COLO829 (cell line): ENCODE measurements at regions not wholly inside any gene's neighbourhood (a gene's known extent, or its start where the extent isn't known, plus 50 kb on each side); places are given as distances from the start of the nearest gene placed in this dataset.
A peak's percentile ranks its signal among the peaks of the same experiment; 100 is the strongest.
"Not testable (repeated sequence)": the region's sequence is repeated elsewhere in the genome, so short reads cannot be mapped to it uniquely, and the experiment has no call there.

ENCODE experiments used
- DNase-seq: peaks from one replicate; pipeline ENCODE4 v3.0.0; 2012; ENCODE audit warnings: low spot score

DNA sequence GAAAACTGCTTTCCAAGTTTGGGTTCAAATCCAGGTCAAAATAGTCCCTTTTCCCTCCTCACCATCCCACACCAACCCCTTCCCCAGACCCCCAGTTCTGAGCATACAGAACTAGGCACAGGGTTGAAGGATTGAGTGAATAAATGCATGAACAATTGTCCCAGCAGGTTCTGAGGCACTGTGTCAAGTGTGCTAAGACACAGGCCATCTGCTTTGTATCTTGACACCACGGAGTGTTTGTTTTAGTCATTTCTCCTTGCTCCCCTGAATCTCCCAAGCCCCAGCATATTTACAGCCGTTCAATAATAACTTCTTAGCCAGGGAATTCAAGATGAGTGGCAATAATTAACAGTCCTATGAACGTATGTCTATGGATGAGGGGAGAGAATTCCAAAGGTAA lies 102.8 kb upstream of the JARID2 start:
- no peak for DNase-seq

DNA sequence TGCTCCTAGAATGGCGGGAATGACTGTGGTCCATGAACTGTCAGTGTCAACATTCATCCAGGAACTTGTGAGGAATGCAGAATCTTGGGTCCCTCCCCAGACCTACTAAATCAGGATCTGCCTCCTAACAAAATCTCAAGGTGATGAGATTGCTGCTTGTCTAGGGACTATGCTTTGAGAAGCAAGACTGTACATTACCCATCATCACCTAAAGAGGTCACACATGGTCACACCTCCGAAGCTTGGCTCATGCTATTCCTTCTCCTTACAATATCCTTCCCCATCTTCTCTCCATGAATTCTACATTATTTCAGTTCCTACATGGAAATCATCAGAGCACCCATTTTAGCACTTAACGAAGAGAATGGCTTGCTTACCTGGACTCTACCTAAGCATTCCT lies 102.3 kb upstream of the JARID2 start:
- no peak for DNase-seq

DNA sequence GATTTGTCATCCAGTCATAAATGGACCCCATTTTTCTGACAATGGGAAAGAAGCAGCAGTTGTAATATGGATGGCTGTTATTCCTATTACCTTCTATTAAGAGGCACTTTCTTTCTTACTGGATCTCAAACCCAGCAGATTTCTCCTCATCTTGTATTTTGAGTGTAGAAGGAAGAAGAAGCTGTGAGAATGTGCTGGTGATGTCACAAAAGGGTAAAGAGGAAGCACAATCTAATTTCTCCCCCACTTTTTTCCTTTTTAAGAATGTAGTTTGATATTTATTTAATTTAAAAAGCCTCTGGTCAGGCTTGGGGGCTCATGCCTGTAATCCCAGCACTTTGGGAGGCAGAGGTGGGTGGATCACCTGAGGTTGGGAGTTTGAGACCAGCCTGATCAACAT lies 100.0 kb upstream of the JARID2 start:
- DNase-seq, result no peak

DNA sequence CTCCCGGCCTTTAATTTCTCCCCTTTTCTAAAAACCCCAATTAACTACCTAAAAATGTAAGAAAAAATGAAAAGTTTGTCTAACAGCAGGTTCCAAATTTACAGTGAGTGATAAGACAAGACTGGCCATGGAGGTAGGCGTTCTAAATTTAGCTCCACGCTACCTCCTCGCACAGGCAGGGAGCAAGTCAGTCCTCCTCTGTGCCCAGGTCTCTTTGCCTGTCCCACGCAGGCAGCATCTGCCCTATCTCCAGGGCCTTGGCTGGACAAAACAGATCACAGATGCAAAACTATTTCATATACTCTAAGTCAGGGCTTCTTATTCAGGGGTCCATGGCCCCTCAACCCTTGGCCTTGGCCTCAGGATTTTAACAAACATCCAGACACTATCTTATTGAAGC lies 98.0 kb upstream of the JARID2 start:
- no peak for DNase-seq

DNA sequence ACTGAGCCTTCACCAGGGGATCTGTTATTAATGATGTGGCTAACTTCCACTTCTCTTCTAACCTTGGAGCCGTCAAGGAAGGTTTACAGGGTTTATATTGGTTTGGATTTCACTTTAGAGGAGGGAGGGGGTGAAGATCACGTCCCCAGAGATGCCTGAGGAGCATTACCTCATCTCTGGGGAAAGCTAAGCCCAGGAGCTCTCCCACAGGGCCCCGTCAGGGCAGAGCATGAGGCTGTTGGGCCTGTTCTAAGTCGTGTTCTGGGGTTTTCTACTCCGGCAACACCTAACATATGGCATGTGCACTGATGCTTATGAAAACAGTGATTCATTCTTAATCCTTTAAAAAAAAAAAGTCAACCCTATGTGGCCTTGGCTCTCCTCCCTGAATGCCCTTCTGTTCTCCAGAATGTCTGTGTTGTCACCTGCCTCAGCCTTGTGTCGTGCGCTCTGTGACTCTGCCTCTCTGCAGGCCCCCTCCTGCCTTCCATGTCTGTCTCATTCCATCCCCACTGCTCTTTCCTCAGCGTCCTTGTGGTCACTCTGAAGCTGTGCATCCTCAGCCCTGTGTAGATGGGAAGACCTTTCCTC lies 97.4 kb upstream of the JARID2 start:
- DNase-seq, result peak; percentile 28

DNA sequence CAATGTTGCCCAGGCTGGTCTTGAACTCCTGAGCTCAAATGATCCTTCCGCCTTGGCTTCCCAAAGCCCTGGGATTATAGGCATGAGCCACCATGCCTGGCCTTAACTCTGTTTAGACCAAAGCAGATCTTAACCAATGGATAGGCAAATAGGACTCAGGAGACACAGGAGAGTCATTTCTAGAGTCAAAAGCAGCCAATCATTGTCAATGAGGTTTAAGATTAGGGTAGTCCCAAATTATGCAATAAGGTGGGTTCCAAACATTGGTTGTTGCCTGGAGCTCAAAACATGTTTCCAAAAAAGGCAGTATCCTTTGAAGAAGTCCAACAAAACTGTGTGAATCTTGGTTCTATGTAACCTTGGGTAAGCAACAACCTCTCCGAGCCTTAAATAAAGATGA lies 95.7 kb upstream of the JARID2 start:
- DNase-seq, result no peak

DNA sequence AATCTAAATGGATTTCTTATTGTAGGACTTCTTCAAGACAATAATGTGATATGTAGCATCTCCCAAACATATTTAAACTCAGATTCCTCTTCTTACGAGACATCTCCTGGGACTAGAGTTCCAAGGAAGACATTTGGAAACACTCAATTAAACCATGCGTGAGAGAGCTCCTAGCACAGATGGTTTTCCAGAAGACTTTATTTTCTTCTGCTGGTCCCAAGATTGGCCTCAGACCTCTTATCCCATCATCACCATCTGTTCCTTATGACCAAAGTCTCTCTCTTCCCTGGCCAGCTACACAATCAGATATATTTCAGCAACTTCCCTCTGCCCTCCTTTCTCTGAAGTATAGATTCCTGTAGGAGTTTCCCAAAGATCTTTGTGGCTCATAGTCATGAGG lies 93.2 kb upstream of the JARID2 start:
- no peak for DNase-seq

DNA sequence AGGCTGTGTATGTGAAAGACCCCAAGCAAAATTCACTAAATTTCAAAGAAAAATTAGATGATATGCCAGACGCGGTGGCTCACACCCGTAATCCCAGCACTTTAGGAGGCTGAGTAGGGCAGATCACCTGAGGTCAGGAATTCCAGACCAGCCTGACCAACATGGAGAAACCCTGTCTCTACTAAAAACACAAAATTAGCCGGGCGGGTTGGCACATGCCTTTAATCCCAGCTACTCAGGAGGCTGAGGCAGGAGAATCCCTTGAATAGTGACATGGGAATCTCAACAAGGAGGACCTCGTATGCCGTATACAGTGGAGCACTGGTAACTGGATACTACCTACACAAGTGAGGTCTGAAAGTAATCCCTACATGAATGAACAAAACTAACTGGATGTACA lies 92.7 kb upstream of the JARID2 start:
- no peak for DNase-seq

DNA sequence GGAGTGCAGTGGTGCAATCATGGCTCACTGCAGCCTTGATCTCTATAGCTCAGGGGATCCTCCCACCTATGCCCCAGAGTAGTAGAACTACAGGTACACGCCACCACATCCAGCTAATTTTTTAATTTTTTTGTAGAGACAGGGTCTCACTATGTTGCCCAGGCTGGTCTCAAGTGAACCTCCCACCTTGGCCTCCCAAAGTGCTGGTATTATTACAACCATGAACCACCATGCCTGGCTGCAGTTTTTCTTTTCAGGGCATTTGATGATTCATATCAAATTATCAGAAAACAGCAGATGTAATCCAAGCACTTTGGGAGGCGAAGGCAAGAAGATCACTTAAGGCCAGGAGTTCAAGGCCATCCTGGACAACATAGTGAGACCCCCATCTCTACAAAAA lies 88.4 kb upstream of the JARID2 start:
- DNase-seq, result no peak

DNA sequence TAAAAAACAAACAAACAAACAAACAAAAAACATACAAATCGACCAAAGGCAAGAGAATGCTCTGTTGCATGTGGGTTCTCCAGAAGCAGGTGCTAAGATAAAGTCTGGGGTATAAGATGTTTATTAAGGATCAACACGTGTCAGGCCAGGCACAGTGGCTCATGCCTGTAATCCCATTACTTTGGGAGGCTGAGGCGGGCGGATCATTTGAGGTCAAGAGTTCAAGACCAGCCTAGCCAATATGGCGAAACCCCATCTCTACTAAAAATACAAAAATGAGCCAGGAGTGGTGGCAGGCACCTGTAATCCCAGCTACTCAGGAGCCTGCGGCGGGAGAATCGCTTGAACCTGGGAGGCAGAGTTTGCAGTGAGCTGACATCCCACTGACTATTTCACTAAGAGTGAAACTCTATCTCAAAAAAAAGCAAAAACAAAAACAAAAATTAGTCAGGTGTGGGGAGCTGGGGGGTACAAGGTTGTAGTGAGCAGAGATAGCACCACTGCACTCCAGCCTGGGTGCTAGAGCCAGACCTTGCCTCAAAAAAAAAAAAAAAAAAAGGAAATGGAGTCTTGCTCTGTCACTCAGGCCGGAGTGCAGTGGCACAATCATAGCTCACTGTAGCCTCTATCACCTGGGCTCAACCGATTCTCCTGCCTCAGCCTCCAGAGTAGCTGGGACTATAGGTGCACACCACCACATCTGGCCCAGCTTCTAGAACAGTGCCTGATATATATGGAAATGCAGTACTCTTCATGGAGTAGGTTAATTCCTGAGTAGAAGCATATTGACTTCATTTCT lies 86.8 kb upstream of the JARID2 start:
- no peak for DNase-seq

DNA sequence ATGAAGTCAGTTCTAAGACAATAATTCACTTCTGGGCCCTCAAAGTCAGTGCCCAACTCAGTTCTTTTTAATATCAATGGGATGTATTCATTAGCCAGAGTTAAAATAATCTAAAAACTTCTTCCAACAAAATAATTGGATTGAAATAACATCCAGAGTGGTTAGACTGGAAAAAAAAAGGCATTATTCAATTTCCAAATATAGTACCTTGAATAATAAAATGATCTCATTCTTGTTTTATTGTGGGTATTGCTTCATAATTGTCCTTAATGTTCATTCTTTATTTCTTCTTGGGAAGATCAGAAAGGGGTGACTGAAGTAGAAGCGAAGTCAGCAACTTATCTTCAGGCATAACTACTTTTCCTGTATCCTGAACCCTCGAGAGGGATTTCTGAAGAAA lies 85.1 kb upstream of the JARID2 start:
- DNase-seq, result no peak

DNA sequence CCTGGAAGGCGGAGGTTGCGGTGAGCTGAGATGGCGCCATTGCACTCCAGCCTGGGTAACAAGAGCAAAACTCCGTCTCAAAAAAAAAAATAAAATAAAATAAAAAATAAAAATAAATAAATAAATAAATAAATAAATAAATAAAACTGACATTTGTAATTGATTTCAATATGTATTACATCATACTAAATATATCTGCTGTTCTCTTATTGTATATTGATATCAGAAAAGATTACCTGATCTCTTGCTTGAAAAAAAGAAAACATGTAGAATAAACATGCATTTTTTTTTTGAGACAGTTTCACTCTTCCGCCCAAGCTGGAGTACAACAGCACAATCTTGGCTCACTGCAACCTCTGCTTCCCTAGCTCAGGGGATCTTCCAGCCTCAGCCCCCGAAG lies 81.0 kb upstream of the JARID2 start:
- not testable (repeated sequence) for DNase-seq

DNA sequence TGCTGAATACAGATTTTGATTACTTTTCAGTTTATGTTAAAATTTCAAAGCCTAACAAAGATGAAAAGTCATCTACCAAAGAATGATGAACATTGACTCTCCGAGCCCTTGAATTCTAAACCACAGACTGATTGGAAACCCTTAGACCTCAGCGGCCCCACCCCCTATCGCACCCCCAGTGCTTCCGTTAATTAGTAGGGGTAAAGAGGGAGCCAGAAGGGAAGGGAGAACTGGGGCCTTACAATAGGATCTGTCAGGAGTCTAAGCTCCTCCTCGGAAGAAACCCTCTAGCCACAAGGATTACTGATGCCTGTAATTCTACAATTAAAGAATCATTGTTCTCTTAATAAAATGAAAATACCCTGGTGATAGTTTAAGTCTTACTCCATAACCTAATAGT lies 79.7 kb upstream of the JARID2 start:
- no peak for DNase-seq

DNA sequence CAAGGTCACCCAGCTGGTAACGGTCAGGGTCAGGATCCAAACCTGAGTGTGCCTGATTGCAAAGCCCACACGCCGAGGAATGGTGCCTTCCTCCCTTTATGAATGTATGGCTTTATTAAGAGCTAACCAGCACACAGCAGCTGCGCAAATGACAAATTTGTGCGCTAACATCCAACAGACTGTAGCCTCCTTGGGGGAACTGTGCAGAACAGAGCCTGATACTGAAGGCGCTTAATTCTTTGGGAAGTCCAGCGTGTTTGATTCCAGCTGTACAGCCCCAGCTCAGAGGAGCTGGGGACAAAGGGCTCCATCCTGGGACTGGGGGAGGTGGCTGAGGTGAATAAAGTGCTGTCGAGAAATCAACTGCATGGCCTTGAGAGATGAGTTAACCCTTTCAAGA lies 75.7 kb upstream of the JARID2 start:
- no peak for DNase-seq

DNA sequence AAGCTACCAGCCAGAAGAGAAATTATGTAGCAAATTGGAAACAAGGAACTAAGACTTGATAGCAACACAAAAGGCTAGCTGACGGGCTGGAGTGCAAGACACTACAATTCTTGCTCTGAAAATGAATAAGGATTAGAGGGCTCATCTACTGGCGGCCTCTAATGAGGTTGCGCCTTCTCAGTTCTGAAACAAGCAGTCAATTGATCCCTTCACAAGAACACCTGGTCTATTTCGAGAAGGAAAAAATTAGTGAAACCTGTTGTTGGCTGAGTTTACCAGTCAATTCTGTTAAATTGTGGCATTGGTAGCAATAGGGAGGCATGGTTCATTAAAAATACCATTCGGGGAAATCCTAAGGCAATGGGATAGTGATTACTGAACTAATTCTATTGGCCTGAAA lies 74.8 kb upstream of the JARID2 start:
- no peak for DNase-seq

DNA sequence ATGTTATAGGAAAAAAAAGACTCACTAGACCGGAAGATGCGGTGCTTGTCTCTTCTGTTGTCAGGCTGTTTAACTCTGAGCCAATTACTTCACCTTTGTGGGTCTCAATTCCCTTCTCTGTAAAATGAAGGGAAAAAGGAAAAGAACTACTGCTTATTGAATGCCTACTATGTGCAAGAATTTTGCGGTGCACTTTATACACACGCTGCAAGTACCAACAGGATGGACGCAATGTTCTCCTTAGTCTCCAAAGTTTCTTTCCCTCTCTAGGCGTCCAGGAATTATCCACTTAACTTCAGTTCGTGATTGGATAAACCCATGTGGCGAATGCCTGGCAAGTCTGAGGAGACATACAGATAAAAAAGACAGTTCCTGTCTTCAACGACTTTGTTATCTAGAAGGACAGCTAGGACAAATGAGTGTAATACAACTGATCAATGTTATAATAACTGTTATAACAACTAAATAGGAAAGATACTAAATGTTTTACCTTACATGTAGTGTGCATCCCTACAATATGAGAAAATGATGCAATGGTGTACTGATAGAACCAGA lies 69.0 kb upstream of the JARID2 start:
- no peak for DNase-seq

DNA sequence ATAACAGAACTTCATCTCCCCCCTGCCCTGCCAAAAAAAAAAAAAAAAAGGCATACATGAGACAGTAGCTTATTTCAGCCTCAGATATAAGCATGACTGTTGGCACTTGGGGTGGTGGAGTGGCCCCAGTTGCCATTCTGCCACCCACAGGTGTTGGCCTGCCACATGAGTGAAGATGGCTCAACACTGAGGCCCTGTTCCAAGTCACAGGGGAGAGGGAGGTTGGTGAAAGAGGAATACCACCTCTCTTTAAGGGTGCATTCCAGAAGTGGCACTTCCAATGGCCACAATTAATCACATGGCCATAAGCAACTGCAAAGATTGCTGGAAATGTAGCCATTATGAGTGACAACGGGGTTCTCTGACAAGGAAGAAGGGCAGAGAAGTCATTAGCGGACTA lies 61.9 kb upstream of the JARID2 start:
- DNase-seq, result no peak

DNA sequence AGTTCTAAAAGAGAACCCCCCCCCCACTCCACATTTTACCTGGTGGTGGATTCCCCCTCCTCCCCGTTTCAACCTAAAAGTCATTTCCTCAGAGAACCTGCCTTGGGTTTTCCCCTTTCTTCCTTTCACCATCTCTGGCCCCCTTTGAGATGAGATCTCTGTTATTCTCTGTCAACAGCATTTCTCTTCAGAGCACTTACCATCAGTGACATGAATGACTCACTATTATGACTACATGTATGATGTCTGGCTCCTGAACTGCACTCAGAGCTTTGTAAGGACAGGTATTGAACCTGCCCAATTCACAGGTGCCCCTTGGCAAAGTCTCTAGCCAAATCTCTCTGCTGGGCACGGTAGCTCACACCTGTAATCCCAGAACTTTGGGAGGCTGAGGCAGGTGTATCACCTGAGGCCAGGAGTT lies 61.4 kb upstream of the JARID2 start:
- no peak for DNase-seq

DNA sequence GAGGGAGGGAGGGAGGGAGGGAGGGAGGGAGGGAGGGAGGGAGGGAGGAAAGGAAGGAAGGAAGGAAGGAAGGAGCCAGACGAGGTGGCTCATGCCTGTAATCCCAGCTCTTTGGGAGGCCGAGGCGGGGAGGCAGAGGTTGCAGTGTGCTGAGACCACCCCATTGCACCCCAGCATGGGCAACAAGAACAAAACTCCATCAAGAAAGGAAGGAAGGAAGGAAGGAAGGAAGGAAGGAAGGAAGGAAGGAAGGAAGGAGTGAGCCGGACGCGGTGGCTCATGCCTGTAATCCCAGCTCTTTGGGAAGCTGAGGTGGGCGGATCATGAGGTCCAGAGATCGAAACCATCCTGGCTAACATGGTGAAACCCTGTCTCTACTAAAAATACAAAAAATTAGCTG lies 60.8 kb upstream of the JARID2 start:
- not testable (repeated sequence) for DNase-seq

DNA sequence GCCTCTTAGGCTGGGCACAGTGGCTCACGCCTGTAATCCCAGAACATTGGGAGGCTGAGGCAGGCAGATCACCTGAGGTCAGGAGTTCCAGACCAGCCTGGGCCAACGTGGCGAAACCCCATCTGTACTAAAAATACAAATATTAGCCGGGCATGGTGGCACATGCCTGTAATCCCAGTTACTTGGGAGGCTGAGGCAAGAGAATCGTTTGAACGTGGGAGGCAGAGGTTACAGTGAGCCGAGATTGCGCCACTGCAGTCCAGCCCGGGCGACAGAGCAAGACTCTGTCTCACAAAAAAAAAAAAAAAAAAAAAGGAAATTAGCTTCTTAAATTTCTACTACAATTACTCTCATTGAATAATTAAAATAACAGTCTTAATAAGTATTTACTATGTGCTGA lies 52.4 kb upstream of the JARID2 start:
- not testable (repeated sequence) for DNase-seq

DNA sequence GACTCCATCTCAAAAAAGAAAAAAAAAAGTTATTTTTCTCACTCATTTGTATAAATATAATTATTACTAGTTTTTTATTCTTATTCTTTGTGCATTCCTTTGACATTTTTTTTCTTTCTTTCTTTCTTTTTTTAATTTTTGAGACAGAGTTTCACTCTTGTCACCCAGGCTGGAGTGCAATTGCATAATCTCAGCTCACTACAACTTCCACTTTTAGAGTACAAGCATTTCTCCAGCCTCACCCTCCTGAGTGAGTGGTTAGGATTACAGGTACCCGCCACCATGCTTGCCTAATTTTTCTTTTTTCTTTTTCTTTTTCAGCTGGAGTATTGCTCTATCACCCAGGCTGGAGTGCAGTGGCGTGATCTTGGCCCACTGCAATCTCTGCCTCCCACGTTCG lies 51.4 kb upstream of the JARID2 start:
- DNase-seq, result no peak
